GM18909 (cell line): ENCODE measurements at regions not wholly inside any gene's neighbourhood (a gene's known extent, or its start where the extent isn't known, plus 50 kb on each side); places are given as distances from the start of the nearest gene placed in this dataset.
"Not testable (repeated sequence)": the region's sequence is repeated elsewhere in the genome, so short reads cannot be mapped to it uniquely, and the experiment has no call there.

Experiments used
- ATAC-seq: cut with Tn5 transposase; IDR thresholded peaks from one replicate; pipeline ENCODE4 v1.9.1; 2021; ENCODE audit warnings: mild to moderate bottlenecking; ENCODE audit not compliant: unreplicated experiment, poor library complexity

DNA sequence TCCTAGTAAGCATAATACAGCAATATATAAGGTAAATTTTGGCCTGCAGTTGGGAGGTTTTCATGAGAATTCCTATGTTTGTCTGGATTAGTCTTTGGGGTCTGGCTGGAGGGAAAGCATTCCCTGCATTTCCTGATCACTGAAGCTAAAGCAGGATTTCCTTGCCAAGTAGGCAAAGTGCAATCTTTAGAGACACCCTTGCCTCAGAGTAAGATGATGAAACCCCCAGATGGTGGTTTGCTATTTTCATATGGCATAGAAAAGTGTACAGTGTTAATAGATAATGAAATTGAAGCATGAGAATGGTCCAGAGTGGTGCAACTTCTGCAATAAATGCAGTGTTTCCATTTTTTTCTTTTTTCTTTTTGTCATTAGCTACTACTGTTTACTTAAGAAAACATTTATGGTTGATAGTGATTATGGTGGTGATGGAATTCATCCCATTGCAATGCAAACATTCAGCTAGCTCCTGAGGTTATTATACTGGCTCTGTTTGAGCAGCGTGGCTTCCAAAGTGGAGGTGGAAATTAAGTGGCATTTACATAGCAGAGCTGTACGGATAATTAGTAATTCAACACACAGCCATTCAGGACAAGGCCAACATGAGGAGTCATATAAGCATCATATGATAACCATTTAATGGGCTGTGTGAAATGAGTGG lies 276.3 kb downstream of the DUSP6 start:
- no peak for ATAC-seq

DNA sequence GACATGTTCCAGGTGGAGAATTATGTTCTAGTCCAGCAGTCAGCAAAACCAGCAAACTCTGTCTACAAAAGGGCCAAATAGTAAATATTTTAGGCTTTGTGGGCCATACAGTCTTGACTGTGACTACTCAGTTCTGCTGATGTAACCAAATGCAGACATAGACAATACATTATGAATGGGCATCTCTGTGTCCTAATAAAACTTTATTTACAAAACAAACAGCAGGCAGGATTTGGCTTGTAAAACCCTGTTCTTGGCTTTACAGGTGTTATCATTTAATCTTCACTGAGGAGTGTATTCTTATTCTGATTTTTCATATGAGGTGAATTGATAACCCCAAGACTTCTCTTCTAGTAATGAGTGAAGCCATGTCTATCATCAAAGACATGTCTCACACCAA lies 278.6 kb downstream of the DUSP6 start:
- no peak for ATAC-seq

DNA sequence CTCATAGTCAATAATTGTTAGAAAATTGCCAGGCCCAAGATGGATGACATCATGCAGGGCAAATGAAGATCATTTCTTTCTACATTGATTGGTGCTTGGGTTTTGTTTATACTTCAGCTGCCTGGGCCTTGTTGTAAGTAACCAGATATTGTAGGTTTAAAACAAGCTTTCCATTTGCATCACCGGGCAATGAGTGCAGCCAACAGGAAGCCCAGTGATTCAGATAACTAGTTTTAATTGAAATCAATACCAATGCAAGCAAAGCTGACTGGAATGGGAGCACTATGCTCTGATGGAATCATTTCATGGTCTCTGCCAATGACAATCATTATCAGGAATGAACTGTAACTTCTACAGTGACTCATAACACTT lies 279.3 kb downstream of the DUSP6 start:
- no peak for ATAC-seq

DNA sequence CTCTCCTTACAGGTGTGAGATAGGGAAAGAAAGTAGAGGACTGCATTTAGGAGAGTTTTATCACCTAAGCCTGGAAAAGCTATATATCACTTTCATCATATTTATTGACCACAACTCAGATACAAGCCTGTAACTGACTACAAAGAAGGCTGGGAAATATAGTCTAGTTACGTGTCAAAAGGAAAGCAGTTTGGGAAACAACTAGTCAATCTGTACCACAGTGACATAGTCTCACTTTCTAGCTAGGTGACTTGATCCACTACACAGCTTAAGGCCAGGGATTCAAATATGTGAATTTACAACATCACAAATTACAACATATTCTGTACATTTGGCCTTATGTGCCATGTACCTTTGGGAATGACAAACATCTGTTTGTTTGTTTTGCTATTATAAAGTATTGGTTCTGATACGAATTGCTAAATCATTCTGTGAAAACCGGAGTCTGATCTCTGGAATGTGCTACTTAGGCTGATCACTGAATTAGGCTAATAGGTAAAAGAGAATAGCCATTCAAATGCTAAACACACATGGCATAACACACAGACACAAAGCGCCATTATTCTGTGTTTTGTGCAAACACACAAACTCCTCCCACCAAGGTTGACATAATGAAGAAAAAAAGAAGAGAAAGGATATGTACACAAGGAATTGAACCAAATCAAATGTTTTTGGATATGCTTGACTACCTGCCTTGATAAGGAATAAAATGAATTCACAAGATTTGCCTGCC lies 279.8 kb downstream of the DUSP6 start:
- ATAC-seq = no peak

DNA sequence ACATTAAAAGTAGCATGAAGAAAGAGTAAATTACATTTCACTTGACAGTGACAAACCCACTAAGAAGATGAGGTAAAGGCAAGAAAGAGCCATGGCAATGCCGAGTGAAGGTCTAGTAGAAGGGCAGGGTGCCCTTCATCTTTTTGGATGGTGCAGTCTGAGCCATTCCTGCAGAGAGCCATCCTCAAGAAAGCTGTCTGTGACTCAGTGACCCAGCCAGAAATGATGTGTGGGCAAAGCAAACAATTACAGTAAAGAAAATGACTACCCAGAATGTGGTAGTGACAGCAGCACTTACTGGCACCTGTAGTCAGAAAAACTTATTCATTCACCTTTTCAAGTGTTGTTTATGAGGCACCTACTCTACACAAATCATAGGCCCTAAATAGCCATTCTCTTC lies 281.7 kb downstream of the DUSP6 start:
- ATAC-seq = no peak

DNA sequence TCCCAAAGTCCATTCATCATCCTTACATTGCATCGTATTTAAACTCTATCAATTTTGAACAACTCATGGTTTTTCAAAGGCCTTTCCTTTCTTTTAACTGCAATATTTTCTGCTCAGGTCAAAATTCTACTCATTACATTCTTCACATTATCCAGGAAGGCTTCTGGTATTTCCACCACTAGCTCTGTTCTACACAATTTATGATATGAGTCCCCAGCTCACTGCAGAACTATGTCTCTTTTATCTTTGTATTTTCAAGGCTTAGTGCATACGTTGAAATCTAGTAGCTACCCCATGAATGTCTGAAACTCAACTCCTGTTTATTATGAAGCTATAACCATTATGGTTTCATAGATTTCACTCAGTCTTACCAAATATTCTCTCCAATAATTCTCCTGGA lies 282.9 kb downstream of the DUSP6 start:
- no peak for ATAC-seq

DNA sequence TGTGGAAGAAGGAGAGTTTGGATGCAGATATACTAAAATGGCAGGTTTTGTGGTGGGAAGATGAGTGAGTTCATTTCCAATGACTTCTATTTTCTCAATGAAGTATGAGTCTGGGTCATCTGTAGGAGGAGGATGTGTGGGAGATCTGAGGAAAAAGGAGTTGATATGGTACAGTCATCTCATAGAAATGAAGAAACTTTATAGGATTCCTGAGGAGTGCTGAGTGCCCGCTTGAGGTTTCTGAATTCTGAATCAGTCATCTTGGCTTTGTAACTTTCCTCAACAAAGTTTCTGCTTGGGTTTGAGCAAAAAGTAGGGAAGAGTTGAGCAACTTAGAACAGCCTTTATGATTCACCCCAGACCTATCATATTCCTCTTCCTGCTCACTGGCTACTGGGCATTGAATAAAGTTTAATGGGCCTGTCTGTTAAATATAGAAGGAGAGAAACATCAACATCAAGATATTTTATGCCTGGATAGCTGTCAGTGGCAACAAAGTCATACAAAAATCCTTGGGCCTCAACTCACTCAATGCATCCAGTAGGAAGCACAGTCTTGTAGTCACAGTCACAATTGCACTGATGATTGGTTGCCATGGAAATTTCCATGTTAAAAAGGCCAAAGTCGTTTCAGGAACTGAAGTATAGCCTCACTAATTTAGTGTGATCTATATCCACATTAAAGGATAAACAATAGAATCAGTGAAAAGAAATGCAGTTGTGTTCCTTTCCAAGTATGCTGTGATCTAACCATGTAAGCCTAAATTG lies 284.7 kb downstream of the DUSP6 start:
- no peak for ATAC-seq

DNA sequence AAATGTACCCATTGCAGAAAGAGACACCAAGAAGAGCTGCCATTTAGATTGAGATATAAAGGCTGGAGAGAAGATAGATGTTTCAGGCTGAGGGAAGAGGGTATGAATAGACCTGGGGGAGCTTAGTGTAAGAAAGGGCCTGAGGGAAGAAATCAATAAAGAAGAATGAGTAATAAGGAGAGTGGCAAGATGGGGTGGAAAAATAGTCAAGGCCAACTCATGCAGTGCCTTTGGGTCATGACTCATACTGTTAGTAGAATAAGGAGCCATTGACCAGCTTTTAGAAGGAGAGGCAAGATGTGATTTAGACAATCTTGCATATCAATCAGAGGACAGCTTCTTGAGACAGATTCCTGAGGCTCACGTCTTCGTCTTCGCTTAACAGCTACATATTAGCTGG lies 287.5 kb downstream of the DUSP6 start:
- no peak for ATAC-seq

DNA sequence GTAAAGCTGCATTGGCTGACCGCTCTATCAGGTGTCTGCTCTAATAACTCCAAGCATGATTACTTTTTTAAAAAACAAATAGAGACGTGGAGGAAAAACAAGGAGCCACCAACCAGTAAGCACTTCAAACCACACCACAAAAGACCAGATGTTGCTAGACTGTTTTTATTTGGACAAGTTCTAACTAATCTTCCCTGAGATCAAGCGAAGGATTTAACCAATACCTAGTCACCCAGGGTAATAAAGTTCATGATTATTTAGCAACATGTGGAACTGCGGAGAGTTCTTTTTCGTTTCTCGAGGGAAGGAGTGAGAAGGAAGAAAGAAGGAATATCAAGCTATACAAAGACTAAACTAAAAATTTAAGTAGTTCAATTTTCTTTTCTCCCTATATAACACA lies 288.1 kb downstream of the DUSP6 start:
- no peak for ATAC-seq

DNA sequence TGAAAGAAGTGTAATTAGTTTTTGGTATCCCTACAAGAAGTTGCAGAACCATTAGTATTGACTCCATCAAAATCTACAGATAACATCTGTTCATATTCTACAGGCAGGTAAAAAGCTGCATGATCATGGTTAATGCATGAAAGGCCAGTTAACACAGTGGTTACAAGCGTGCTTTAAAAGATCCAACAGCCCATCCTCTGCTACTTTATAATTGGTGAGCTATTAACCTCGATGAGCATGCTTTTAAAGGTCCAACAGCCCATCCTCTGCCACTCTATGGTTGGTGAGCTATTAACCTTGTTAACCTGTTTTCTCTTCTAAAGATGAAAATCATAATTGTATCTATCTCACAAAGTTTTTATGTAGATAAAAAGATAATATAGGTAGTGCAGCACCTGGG lies 289.3 kb downstream of the DUSP6 start:
- no peak for ATAC-seq

DNA sequence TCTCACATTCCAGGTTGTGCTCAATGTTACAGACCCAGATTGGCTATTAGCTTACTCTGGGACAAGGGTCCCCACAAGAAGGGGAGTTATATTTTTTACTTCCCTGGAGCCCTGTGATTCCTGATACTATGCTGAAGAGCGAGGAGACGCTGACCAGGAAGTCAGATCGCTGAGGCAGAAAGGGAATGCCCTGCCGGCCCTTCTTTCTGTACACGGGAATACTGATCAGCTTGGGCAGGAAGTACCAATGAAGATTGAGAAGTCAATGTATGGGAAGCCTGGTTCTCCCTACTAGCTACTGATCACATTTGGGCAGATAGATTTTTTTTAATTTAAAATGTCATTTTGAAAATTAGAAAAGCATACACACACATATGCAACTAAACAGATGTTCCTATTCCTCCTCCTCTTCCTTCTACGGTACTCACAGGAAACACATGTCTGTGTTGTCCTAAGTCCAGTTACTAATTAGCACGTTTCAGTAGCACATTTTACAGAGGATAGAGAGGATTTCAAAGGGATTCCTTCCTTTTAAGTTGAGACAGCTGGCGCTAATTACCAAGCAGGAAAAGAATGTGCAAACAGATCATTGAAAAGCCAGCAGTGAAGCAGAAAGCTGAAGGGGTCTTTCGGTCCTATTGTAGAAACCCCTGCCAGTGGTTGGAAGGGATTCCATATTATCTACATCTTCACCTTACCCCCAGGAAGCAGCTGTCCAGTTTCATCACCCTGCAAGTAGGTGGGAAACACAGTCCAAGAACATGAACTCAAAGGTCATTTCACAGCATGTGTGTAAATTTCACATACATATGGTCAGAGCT lies 292.4 kb downstream of the DUSP6 start:
- ATAC-seq = no peak

DNA sequence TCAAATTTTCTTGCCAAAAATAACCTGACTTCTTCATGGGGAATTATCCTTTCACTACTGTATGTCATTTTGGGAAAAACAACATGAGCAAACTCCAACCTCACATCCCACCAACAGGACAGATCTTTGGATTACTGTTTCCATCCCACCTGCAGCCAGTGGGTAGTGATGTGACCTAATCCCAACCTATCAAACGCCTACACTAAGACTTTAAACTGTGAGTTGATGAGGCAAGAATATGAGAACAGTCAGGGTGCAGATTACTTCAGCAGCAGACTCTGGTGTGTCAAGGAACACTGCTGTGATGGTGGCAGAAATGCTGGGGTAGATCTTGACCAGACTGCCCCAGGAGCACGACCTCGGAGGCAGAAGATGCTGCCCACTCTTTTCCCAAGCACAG lies 293.2 kb downstream of the DUSP6 start:
- ATAC-seq = no peak

DNA sequence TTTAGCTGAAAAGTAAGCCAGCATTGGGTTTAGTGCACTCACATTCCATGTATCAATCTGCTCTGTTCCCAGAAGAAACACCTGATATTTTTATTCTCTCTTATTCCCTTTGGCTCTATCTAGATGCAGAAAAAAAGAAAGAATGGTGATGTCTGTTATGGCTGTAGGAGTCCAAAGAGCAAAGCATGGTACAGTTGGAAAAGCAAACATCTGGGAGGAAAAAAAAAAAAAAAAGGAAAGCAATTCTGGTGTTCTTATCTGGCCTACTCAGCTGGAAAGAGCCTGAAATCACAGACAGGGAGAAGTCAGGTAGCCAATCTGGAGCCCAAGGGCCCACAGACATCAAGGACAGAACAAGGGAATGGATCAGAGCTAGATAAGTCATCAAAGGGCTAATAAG lies 293.9 kb downstream of the DUSP6 start:
- no peak for ATAC-seq

DNA sequence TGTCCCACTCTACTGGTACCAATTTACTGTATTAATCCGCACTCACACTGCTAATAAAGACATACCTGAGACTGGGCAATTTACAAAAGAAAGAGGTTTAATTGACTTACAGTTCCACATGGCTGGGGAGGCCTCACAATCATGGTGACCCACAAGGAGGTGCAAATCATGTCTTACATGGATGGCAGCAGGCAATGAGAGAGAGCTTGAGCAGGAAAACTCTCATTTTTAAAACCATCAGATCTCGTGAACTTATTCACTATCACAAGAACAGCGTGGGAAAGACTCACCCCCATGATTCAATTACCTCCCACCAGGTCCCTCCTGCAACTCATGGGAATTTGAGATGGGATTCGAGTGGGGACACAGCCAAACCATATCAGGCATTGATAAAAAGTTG lies 298.5 kb downstream of the DUSP6 start:
- ATAC-seq = not testable (repeated sequence)

DNA sequence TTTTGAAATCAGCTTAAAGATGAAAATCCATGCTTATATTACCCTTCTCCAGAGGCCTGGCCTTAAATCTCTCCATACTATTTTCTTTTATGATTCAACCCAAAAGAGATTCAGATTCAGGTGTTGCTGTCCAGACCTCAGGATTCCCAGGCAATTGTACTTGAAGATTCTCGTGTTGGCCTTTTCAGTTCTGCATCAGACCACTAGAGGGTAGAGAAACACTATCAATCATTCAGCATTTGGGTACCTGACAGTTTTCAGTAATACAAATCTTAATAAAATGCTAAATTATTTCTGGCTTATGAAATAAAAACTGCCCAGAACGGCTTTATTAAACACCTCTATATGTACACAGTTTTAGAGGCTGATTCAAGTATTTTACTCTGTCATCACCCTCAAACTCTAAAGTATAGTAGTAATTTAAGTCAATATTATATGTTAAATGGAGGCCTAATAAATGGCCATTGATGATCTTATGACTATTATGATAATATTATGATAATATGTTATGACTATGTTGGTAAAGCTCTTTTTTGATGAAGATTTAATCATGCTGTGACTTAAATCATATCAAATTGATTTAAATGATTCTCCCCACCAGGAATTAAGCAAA lies 301.1 kb downstream of the DUSP6 start:
- ATAC-seq = peak; percentile 82

DNA sequence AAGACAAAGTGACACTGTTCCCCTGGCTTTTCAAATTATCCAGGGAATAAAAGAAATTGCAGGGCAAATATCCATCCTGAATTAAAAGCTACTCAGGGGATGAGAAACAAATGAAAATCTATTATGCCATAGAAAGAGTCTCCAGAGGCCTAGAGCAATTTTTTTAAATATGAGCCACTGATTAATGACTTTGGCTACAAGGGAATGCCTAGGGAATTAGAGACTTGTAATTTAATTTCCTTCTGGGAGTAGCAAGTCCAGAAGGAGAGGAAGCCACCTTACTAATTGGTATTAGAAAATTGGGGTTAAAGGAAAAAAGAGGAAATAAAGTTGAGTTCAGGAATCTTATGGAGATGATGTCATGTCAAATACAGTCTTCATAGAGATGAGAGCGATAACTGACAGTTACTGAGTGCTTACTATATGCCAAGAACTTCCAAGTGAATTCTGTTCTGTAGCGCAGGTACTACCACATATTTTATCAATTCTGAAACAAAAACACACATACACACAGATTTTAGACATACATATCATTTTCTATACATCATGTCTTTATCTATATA lies 304.4 kb downstream of the DUSP6 start:
- ATAC-seq = no peak

DNA sequence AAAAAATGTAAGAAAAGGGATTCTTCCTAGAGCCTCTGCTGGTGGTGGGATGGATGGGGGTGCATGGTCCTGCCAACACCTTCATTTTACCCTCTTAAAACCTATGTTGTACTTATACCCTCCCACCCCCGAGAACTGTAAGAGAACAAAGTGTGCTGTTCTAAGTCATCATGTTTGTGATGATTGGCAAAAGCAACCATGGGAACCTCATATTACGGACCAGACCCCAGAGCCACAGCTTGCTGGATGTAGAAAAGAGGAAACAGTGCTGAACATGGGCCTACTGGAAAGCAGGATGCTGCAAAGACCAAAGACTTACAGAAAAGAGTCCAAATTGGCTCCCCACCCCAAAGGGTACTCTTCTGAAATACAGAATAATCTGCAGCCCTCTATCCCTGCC lies 311.2 kb downstream of the DUSP6 start:
- no peak for ATAC-seq

DNA sequence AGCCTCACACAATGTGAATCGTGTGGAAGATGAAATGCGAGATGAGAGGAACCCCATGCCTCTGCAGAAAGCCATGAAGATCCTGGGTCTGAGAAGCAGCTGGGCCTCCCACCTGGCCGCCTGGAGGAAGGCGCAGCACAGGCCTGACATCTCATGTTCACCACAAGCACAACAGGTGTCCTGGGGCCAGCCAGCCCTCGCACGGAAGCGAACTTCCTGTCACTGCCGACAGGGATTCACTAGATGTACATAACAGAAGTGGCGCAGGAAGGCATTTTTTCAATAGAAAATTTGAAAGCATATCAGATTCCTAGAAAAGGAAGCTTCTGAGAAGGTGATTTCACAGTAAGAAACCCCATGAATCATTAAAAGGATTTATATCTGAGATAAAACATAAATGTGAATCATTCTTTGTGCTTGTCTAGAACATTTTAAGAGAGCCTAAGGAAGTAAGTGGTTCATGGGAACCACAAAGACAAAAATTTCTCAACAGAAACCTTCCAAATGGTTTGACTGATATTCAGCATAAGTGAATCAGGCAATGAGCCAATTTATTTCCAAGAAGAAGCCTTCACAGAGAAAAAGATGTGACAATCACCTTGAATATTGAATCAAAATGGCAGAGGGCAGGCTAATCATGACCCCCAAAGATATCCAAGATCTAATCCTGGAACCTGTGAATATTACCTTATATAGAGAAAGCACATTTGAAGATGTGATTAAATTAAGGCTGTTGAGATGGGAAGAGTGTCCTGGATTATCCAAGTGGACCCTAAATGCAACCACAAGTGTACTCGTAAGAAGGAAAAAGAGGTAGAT lies 311.9 kb downstream of the DUSP6 start:
- peak; percentile 99 for ATAC-seq

DNA sequence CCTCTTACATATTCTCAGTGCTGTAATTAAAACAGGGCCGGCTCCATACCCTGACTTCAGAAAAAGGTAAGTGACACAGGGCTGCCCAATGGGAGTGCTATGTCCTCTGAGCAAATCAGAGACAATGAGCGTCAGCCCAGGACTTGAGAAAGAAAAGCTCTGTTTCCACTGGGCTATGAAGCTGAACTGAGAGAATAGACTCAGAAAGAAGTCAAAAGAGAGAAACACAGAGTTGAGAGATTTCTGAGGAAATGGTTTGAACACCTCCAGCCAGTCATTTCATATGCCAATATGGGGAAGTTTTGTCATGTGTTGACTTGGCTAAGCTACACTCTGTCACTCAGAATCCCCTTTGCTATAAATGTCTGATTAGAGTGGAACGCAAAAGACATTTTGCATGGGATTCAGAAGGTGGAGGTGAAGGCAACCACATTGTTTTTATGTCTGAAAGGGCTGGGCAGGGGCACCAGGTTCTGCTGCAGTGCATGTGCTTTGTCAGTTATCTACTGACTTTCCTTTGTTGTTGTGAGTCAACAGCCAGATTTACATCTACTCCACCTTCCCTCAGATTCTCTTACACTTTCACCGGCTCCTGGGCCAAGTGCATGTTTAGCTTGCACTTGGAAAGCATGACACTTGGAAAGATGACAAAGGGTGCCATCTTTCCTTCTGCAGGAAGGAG lies 313.3 kb downstream of the DUSP6 start:
- no peak for ATAC-seq
